ENCODE measurements at regions not wholly inside any gene's neighbourhood (a gene's known extent, or its start where the extent isn't known, plus 50 kb on each side); places are given as distances from the start of the nearest gene placed in this dataset.

DNA sequence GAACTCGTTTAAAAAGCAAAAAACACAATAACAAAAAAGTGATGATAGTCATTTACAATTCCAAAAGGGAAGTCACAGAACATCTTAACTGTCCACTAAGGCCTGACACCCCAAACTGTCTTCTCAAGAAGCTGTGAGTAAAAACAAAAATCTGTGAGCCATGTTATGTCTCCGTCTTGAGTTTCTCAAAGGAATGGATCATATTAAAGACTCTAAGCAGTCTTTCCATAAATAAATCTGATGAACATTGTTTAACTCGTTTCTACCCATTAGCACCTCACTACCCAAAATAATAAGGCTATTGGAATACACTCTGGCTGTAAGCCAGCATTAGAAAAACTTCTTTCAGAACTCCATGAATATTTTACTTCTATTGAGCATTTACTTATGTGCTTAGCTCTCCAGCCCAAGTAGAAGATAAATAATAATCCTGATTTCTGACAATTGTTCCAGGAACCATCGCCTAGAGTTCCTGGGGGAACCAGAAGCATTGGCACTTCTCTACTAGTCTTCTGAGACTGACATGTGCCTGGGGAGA is 396.0 kb downstream of the STK39 start:
- TF ChIP-seq, protein P1, sequence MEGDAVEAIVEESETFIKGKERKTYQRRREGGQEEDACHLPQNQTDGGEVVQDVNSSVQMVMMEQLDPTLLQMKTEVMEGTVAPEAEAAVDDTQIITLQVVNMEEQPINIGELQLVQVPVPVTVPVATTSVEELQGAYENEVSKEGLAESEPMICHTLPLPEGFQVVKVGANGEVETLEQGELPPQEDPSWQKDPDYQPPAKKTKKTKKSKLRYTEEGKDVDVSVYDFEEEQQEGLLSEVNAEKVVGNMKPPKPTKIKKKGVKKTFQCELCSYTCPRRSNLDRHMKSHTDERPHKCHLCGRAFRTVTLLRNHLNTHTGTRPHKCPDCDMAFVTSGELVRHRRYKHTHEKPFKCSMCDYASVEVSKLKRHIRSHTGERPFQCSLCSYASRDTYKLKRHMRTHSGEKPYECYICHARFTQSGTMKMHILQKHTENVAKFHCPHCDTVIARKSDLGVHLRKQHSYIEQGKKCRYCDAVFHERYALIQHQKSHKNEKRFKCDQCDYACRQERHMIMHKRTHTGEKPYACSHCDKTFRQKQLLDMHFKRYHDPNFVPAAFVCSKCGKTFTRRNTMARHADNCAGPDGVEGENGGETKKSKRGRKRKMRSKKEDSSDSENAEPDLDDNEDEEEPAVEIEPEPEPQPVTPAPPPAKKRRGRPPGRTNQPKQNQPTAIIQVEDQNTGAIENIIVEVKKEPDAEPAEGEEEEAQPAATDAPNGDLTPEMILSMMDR (IDR thresholded peaks at IDR 0.05): no peak
- no peak for TF ChIP-seq POLR2AphosphoS5 (IDR thresholded peaks at IDR 0.05)
- no peak for TF ChIP-seq EP300 (IDR thresholded peaks at IDR 0.05)
- TF ChIP-seq POLR2A (IDR thresholded peaks at IDR 0.05; ENCODE audit: low read depth): no peak

Data from esophagus muscularis mucosa (tissue), 4 donors.